IPS-NIHi7 (cell line): ENCODE measurements at regions not wholly inside any gene's neighbourhood (a gene's known extent, or its start where the extent isn't known, plus 50 kb on each side); places are given as distances from the start of the nearest gene placed in this dataset.

Experiments used
- DNase-seq: peaks from one replicate; pipeline ENCODE4 v3.0.0; 2012; ENCODE audit warnings: mixed read lengths; ENCODE audit errors: extremely low spot score

GRCh38 chr18:71899707-71900472 lies 644.3 kb downstream of the CBLN2 start:
- DNase-seq = no peak

DNA sequence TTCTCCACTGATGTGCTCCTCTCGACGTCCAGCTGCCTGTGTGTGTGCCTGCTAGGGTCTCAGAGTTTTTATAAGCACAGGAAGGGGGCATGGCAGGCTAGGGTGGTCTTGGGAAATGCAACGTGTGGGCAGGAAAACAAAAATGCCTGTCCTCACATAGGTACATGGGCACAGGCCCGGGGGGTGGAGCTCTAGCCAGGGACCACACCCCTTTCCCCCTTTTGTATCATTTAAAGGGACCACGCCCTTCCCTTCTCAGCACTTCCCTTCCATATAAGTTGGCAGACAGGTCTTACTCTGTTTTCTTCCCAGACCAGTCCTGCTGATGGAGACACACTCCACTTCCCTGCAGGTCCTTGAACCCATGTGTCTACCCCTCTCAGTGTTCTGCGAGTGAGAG lies 645.0 kb downstream of the CBLN2 start:
- DNase-seq = no peak

GRCh38 chr18:71887509-71887908 lies 656.6 kb downstream of the CBLN2 start:
- DNase-seq = no peak

- no peak for DNase-seq
Measured at GRCh38 chr18:71878226-71878625, 665.9 kb downstream of the CBLN2 start.

- DNase-seq = no peak
Measured at GRCh38 chr18:71873695-71874094, 670.4 kb downstream of the CBLN2 start.

GRCh38 chr18:71865888-71866287 lies 678.3 kb downstream of the CBLN2 start:
- DNase-seq = no peak

- DNase-seq = no peak
Measured at GRCh38 chr18:71850602-71851001, 693.5 kb downstream of the CBLN2 start.

DNA sequence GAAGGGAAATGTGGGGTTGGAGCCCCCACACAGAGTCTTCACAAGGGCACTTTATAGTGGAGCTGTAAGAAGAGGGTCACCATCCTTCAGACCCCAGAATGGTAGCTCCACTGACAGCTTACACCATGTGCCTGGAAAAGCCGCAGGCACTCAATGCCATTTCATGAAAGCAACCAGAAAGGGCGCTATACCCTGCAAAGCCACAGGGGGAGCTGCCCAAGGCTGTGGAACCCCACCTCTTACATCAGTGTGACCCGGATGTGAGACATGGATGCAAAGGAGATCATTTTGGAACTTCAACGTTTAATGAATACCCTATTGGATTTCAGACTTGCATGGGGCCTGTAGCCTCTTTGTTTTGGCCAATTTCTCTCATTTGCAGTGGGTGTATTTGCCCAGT lies 694.7 kb downstream of the CBLN2 start:
- DNase-seq = no peak

DNA sequence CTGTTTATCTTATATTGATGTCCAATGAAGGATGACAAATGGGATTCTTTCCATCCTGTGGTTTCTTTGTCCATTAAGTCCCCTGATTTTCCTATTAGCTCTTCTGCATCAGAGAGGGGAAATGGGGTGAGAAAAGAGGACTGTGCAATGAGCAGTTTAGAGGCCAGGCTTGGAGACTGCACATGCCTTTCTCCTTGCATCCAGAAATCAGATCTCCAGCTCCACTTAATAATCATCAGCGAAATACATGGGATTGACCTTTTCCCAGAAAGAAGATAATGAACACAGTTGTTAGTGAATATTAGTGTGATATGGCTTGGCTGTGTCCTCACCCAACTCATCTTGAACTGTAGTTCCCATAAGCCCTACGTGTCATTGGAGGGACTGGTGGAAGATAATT lies 697.4 kb downstream of the CBLN2 start:
- DNase-seq = no peak

GRCh38 chr18:71844814-71845213 lies 699.3 kb downstream of the CBLN2 start:
- no peak for DNase-seq

- DNase-seq = no peak
Measured at GRCh38 chr18:71842666-71843065, 701.5 kb downstream of the CBLN2 start.

GRCh38 chr18:71837547-71837946 lies 706.6 kb downstream of the CBLN2 start:
- no peak for DNase-seq

DNA sequence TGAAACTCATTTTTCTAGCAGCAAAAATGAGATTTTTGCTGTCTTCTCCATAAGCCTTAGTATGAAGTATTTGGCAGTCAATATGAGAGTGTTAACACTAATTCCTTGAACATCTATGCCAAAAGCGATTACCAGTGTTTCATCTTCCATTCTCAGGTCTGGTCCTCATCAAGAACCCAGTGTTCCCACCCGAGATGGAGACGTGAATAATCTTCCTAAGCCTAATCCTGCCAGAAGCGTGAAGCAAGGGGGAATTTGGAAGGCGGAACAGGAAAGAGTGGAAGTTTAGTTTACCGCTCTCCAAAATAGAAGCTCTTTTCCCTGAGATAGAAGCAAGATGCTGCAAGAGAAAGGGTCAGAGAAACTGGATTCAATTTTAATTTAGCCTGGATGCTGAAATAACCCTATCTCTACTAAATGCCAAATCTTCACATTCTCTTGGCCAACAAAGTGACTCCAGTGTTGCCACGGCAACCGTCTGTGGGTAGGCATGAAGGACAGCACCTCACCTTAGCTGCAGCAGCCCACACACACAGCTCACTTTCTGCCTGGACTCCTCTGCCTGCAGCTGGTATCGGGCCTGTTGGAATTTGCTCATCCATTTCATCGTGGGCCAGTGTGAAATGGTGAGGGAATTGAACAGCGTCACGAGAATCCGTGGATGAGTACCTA lies 711.1 kb downstream of the CBLN2 start:
- no peak for DNase-seq

- DNase-seq = no peak
Measured at GRCh38 chr18:71831039-71831438, 713.1 kb downstream of the CBLN2 start.

- DNase-seq = no peak
Measured at GRCh38 chr18:71827301-71827700, 716.8 kb downstream of the CBLN2 start.

DNA sequence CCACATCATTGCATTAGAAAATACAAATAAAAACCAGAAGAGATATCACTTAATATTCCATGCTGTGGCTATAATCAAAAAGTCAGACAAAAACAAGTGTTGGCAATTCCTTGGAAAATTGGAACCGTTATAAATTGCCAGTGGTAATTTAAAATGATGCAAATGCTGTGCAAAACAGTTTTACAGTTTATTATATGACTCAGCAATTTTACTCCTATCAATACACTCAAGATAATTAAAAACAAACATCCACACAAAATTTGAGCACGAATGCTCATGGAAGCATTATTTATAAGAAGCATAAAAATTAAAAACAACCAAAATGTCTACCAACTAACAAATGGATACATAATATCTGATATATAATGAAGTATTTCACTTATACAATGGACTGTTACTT lies 728.8 kb downstream of the CBLN2 start:
- no peak for DNase-seq

DNA sequence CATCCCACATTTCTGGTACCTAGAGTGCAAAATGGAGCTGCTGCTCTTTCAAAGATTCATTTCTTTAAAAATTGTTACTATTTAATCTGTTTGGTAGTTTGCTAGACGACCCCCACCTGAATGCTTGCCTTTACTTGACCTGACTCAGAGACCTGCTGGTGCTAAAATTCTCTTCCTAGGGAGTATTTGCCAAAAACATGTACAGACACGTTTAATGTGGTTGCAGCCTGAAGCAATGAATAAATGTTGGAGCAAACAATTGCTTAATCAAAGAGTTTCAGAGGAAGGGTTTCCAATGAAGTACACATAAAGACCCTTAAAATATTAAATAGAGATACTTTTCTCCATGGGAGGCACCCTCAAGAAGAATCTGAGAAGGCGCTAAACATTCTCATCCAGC lies 734.4 kb downstream of the CBLN2 start:
- DNase-seq = no peak

DNA sequence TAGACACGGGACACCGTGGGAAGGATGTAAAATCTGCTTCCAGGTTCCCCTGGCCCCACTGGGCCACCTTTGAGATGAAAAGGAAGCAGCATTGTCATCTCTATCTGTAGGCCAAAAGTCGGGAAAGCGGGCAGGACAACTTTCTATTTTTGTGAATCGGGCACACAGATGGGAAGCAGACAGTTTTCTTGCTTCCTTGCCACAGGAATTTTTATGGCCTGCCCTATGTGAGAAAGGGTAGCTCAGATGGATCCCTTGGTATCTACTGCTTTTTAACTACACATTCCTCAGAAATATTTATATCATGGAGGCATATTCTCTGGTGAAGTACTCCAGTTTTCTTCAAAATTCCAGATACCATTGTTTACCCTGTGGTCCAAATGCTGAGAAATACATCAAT lies 735.5 kb downstream of the CBLN2 start:
- no peak for DNase-seq

GRCh38 chr18:71807586-71807985 lies 736.6 kb downstream of the CBLN2 start:
- no peak for DNase-seq

- DNase-seq = no peak
Measured at GRCh38 chr18:71798986-71799673, 745.0 kb downstream of the CBLN2 start.

GRCh38 chr18:71797554-71797953 lies 746.6 kb downstream of the CBLN2 start:
- no peak for DNase-seq

DNA sequence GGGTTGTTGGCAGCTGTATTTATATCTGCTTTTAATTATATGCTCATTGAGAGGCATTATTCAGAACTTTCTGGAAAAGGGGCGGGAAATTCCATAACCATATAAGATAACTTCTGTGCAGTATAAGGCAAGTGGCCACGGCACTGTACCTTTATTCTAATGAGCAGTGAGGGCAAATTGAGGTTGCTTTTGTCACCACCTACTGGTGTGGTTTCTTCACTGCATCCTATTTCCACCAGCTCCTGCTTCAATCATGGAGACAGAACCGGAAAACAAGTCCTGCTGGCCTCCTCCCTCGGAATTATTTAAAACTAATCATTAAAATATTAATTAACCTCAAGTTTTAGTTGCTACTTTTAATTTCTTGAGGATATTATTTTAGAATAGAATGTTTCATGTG lies 759.4 kb downstream of the CBLN2 start:
- no peak for DNase-seq

DNA sequence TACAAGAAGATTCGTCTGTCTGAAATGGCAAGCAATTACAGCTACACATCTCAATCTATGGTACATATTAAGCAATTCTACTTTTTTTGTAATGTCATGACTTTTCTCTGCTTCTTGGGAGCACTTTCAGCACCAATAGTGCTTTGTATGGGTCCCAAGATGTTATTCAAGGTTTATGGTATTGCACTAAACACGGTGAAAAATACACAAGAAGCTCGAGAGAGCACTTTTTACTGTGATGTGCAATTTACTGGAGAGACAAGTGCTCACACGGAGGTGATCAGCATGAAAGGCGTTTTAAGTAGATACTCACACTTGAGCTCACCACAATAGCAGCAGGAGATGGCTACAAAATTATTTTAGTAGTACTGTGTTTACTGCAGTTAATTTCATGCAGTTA lies 783.6 kb downstream of the CBLN2 start:
- DNase-seq = no peak
